ENCODE measurements at regions not wholly inside any gene's neighbourhood (a gene's known extent, or its start where the extent isn't known, plus 50 kb on each side); places are given as distances from the start of the nearest gene placed in this dataset.
"Not testable (repeated sequence)": the region's sequence is repeated elsewhere in the genome, so short reads cannot be mapped to it uniquely, and the experiment has no call there.

DNA sequence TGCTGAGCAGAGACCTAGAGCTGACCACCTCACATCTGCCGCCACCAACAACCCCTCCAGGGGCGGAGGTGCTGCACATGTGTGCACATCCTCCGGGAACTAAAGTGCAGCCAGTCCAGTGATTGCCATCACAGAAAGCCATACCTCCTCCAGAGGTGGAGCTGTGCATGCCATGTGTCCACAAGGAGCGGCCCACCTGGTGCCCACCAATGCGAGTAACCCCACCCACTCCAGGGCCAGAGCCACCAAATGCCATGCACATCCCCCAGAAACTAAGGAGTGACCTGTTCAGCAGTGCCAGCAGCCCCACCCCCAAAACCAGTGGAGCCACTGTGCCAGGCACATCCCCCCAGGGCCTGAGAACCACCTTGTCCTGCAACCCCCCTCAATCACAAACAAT, 557.9 kb downstream of the UQCRFS1 start:
- DNase-seq, result no peak

DNA sequence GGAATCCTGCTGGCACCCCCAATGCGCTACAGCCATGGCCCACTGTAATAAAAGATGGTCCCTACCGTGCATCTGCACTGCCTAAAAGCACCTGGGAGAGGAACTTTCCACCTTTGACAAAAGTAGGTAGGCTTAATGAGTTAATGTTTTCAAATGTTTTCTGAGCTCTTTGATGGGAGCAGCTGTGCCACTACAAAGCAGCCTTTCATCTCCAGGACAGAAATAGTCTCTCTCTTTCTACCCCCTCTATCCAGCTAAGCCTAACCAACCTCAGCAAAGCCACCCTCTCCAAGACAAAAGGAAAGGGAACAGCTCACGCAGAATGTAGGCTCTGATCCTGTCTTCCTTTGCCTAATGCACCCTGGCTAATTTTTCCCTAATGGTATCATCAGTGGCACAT, 560.2 kb downstream of the UQCRFS1 start:
- DNase-seq, result no peak

- no peak for DNase-seq
Observed at GRCh38 chr19:28646629-28647028, 566.3 kb downstream of the UQCRFS1 start.

- no peak for DNase-seq
Observed at GRCh38 chr19:28644169-28644775, 568.7 kb downstream of the UQCRFS1 start.

- no peak for DNase-seq
Observed at GRCh38 chr19:28642787-28643683, 569.9 kb downstream of the UQCRFS1 start.

DNA sequence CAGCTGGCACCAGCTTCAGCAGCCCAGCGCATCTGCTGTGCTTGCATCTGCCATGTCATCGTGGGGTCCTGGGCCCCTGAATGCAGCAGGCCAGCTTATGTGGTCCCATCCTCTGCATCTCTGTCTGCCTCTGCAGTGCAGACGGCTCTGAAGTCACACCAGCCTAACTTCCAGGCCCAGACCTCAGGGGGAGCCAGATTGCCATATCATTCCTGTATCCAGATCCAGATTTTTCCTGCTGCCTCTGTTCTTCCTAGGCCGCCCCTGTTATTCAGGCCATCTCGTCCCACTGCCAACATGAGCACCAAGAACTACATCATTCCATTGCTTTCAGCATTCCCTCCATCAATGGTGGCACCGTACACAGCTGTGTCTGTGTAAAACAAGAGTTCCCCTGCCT, 571.6 kb downstream of the UQCRFS1 start:
- no peak for DNase-seq

DNA sequence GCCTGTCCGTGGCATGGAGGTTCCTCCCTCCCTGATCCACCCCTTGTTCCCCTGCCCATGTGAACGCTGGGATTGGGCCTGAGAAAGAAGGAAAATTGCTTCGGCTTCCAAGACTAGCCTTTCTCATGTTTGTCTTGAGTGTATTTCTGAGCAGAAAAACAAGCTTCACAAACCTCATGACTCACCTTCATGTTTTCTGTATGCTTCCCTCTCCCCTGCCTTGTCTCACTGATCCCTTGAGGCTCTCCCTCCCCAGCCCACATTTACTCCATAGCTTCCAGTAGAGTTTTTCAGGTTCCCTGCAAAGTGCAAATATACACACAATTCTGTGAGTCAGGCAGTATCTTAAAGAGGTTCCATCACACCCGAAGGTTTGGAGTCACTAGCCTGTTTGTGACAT, 572.4 kb downstream of the UQCRFS1 start:
- DNase-seq, result no peak

DNA sequence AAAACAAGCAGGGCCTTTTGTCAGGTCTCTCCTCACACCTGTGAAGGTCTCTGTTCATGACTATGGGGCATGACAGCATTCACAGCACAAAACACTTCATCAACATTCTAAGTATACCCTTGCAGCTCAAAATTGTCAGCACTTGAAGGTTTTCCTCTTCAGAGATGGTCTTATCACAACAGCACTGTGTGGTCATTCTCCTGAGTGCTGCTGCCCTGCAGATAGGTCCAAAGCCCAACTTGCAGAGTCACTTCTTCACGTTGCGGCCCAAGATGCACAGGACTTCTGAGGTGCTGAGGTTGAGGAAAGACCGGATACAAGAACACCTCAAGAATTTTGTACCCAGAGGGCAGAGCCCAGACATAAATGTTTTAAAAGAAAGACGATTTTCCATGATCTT, 574.5 kb downstream of the UQCRFS1 start:
- no peak for DNase-seq

DNA sequence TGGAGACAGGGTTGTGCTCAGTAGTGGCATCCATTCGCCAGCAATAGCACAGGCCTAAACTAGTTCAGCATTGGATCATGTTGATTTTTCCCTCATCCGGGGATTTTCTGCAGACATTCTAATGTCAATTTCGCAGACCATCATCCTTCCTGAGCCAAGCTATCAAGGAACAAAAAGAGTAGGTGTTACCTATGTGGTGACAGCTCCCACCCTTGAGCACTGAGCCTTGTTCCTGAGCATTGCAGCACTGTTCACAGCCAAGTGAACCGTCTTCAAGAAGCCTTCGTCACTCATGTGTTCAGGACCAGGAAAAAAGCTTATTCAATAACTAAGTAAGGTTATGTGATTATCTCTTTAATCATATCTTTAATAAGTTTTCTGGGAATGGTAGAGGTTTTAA, 576.2 kb downstream of the UQCRFS1 start:
- DNase-seq, result no peak

DNA sequence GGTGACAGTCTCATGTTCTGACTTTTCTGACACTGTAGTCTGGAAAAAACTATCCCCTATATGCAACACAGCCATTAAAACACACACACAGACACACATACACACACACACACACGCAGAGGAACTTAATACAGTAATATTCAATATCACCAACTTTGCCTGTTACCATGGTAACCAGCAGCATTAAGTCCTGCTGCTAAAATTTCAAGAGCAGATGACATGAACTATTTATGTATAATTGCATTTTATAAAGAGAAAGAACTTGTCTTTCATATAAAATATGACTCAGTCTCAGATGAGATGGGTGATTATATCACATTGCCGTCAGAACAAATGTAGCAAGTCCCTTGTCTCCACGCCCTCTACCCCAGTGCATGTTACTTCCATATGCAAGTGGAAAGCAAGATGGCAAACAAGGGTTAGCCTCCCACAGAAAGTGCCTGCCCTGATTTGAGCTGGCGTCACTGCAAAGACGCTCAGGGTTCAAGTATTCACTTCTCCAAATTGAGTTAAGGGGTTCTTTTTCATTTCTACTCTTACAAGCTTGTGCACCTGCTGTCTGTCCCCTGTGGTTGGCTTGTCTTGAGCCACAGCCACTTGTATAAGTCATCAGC, 576.8 kb downstream of the UQCRFS1 start:
- no peak for DNase-seq

- no peak for DNase-seq
Observed at GRCh38 chr19:28634837-28635236, 578.1 kb downstream of the UQCRFS1 start.

DNA sequence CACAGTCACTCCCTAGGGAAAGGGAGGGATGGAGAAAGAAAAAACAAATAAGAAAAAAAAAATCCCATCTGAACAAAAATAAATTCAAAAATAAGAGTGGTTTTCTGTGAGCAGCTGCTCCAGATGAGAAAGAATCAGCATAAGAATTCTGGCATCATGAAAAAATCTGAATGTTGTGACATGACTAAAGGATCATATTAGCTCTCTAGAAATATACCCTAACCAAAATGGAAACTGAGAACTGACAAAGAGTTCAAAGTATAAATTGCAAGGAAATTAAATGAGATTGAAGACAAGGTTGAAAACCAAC, 579.0 kb downstream of the UQCRFS1 start:
- no peak for DNase-seq

DNA sequence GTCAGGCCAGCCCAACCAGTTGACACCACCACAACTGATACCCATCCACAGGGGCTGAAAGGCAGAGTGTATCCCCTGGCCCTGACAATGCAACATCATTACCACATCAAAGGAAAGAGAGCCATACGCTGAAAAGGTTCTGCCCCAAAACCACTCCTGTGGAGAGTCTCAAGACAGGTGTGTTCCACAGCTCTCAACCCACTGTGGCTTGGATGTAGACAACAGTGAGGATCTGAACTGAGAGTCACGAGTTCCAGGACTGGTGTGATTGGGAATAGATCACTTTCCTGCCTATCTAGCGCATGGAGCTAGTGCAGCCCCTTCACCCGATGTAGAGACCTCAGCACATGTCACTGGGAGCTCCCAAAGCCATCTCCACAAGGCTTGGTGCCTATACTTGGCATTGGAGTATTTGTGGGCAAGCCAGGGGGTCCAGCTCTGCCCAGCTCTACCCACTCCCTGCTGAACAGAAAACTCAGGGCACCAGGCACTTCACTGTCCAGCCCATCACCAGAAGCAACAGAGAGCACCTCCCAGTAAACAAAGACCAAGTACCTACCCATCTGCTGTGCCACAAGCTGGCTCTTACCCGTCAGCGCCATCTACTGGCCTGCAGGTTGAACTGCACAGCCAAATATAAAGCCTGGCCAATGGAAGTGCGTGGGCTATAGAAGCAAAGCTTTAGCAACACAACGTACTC, 579.5 kb downstream of the UQCRFS1 start:
- DNase-seq, result peak; percentile 44

GRCh38 chr19:28632371-28633080, 580.4 kb downstream of the UQCRFS1 start:
- DNase-seq, result no peak

- DNase-seq, result no peak
Observed at GRCh38 chr19:28631961-28632360, 581.0 kb downstream of the UQCRFS1 start.

DNA sequence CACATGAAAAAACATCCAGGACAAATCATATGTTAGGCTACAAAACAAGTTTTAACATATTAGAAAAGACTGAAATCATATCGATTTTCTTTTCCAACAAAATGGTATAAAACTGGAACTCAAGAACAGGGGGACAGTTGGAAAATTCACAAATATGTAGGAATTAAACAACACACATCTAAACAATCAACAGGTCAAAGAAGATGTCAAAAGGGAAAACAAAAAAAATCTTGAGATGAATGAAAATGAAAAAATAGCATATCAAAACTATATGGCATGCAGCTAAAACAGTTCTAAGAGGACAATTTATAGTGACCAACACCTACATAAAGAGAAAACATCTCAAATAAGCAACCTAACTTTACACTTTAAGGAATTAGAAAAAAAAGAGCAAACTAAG, 585.3 kb downstream of the UQCRFS1 start:
- DNase-seq, result no peak

DNA sequence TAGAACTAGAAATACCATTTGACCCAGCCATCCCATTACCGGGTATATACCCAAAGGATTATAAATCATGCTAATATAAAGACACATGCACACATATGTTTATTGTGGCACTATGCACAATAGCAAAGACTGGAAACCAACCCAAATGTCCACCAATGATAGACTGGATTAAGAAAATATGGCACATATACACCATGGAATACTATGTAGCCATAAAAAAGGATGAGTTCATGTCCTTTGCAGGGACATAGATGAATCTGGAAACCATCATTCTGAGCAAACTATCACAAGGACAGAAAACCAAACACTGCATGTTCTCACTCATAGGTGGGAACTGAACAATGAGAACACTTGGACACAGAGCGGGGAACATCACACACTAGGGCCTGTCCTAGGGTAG, 586.5 kb downstream of the UQCRFS1 start:
- not testable (repeated sequence) for DNase-seq

GRCh38 chr19:28619816-28620429, 593.0 kb downstream of the UQCRFS1 start:
- no peak for DNase-seq

GRCh38 chr19:28618504-28618903, 594.4 kb downstream of the UQCRFS1 start:
- DNase-seq, result no peak

DNA sequence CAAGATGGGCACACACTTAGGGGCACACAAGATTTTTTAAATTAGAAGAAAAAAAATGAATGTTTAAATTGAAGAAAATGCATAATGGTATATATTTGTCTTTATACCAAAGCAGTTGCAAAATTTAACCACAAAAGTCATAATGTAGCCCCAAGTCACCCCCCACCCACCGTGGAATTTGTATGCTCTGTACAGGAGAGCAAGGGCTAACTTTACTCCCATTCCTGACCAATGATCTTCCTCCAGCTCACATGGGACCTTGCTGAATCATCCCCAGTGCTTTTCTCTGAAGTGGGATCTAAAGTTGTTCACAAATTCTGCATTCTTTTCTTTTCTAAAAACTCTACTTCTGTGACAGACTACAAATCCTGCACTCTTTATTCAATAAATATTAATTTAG, 597.0 kb downstream of the UQCRFS1 start:
- DNase-seq, result no peak

DNA sequence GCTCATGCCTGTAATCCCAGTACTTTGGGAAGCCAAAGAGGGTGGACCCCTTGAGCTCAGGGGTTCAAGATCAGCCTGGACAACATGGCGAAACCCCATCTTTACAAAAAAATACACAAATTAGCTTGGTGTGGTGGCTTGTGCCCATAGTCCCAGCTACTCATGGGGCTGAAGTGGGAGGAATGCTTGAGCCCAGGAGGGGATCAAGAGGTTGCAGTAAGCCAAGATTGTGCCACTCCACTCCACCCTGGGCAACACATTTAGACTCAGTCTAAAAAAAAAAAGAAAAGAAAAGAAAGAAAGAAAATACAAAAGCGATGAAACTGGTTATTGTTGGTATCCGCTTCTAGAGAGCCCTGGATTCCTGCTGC, 597.4 kb downstream of the UQCRFS1 start:
- no peak for DNase-seq
